GM21576 (cell line): ENCODE measurements at regions not wholly inside any gene's neighbourhood (a gene's known extent, or its start where the extent isn't known, plus 50 kb on each side); places are given as distances from the start of the nearest gene placed in this dataset.
"Not testable (repeated sequence)": the region's sequence is repeated elsewhere in the genome, so short reads cannot be mapped to it uniquely, and the experiment has no call there.

Experiments used
- ATAC-seq: cut with Tn5 transposase; IDR thresholded peaks from one replicate; pipeline ENCODE4 v1.9.1; 2021; ENCODE audit warnings: mild to moderate bottlenecking, moderate library complexity; ENCODE audit not compliant: unreplicated experiment

DNA sequence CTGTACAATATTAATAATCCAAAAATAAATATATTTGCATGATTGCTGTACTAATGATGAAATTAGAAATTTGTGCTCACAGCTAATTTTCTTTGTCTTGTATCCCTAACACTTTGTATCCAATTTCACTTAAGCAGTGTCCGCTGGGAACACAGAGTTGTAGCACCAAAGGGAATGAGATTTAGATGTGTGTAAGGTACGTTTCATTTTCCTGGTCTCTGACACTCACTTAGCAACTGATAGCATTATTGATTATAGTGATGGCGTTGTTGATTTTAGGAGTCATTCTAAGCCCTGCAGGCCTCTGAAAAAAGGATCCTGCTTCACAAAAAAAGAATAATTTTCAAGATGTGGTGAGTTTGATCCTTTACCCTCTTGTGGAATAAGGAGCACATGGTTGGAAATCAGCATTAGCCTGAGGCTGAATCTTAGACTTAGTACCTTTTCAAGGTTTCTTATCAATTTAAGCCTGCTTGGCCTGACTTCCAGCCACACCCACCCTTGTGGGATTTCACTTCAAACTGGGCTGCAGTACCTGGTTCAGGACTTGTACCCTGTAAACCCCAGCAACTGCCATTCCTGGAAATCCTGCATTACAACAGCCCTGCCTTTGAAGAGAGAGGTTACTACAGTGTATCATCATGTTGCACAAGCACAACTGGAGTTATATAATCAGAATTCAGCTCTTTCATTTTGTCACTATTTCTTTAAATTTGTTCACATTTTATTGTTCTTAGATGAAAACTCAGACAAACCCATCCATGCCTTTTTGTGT, 116.2 kb downstream of the RND3 start:
- ATAC-seq, result no peak

DNA sequence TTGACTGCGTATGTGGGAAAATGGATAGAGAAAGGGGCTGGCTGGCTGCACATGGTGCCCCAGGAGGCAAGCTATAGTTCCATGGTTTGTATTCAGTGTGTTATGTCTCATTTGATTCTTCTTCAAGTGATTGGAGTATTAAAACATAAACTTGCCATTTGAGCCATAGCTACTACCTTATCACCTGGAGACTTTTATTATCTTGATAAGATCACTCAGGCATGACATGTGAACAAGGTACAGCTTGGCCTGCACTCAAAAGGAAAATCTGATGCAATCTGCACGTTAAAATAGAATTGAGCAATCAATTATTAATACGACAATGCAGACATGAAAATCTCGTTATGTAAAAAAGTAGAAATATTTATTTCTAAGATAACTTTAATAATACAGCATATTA, 116.9 kb downstream of the RND3 start:
- no peak for ATAC-seq

DNA sequence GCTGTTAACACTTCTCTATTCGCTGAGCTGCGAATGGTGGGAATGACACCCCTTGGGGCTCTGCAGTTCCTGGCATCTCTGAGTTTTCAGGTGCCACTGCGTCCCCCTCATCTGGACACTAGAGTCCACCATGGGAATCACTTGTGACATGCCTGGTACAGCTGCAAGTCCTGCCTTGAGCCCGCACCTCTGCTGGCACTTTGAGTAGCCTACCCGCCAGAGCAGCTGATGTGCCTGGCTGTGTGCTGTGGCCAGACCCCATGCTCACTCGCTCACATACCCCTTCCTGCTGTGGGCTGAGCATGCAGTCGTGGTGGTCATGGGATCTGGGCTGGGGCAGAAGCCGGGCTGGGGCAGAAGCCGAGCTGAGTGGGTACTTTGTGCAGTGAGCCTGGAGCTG, 117.6 kb downstream of the RND3 start:
- no peak for ATAC-seq

DNA sequence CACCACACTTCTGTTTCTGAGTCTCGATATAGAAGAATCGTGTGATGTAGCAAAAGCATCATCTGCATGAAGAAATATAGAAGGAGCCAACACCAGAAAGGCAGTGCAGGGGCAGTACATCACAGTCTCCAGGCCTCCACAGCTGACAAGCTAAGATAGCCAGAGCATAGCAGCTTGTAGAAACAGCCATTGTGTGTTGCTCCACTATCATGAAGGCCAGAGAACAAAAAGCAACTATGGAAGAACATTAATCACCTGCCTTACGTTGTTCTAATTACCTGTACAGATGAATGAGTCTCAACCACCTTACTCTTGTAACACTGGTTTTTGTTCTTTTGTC, 129.0 kb downstream of the RND3 start:
- ATAC-seq, result no peak

DNA sequence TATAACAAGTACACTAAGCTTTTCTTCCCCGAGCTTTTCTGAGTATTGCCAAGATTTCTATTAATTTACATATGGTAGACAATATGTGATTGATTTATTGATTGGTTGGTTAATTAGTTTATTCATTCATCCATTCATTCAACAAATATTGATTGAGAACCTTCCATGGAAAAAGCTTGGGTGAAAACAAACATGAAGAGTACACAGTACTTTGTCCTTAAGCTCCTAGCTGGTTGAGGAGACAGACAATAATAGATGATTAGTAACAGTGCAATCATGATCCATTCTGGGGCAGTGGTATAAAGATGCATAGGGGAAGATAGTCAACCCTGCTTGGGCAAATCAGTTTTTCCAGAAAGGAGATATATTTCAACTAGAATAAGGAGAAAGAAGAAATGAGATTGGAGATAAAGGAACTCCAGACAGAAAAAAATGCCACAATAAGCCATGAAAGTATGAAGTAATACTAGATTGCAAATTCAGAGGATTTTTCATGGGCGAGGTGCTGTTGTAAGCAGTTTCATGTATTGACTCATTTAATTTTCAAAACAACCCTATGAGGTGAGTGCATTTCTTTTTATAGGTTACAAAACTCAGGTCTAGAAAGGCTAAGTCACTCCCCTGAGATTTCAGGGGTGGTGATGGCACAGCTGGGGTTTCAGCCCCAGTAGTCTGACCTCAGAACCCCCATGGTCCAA, 129.5 kb downstream of the RND3 start:
- ATAC-seq, result peak; percentile 66

DNA sequence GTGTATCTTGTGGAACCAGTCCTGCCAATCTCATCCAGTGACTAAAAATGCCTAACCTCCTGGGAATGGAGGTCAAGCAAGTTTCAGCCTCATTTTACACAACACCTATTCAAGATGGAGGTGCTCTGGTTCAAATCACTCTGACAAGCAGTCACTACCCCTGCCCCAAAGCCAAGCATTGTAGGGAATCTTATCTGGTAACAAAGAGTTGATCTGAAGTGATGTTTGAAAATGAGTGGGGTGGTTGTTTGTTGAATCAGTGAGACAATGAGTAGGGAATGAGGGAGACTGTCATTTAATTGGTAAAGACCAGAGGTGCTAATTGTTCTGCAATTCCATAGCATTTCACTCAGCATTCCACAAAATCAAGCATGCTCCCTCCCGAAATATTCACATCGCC, 132.0 kb downstream of the RND3 start:
- no peak for ATAC-seq

DNA sequence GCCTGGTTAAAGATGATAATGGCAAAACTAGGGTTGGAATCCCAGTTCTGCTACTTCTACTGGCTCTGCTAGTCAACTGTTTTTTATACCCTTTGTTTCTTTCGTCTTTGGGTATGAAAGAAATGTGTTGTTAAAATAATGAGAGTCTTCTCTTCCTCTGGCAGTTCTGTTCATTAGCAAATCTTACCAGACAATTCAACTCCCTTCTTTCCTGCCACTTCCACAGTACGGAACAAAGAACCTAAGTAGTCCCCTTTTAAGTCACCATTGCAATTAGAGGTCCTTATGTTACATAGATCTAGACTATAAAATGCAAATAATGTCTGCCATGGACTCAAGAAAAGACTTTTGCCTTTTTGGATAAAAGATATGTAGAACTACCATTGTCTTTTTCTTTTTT, 134.1 kb downstream of the RND3 start:
- no peak for ATAC-seq

DNA sequence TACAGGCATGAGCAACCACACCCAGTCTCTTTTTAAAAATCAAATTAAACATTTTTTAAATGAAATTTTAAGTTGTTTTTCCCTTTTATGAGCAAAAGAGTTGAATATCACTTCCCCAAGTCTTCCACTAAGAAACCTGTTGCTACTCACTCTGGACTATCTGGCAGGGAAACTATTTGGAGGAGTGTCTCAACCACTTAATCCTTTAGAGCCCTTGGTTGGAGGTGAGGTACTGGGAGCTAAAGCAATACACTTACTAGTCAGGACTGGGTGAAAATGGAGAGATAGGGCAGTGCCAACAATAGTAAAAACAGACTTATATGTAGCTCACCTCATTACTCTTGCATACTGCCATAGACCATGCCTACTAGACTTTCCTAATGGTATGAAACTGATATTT, 135.5 kb downstream of the RND3 start:
- no peak for ATAC-seq

DNA sequence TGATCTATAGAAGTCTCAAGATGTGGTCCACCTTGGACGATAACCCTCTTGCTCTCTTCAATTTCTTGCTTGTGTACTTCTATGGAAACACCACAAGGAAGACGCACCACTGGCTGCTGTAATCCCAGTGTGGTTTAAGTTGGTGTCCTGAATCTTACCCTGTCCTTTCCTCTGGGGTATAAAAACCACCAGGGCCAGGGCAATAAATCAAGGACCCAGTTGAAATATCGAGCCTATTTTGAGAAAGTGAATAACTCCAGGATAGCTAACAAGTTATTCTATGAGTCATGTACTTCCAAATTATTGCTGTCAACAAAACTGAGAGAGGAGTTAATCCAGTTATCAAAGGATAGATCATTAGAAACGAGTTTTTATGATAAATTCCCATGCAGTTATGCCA, 137.0 kb downstream of the RND3 start:
- no peak for ATAC-seq

DNA sequence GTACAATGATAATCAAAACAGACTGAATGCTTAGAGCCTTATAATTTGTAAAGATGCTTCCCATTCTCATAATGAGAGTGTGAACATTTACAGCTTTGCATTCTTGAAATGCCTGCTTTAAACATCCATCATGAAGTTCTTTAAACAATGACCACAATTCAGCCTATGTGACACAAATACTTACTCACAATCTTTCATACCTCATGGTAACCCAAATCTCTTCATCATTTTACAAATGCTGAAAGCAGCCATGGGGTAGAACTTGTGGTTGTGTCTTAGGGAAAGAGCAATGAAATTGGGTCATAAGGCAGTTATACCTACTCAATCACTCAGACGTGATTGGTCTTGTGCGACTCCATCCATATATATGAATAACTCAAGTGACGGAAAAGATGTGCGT, 140.7 kb downstream of the RND3 start:
- ATAC-seq, result no peak

DNA sequence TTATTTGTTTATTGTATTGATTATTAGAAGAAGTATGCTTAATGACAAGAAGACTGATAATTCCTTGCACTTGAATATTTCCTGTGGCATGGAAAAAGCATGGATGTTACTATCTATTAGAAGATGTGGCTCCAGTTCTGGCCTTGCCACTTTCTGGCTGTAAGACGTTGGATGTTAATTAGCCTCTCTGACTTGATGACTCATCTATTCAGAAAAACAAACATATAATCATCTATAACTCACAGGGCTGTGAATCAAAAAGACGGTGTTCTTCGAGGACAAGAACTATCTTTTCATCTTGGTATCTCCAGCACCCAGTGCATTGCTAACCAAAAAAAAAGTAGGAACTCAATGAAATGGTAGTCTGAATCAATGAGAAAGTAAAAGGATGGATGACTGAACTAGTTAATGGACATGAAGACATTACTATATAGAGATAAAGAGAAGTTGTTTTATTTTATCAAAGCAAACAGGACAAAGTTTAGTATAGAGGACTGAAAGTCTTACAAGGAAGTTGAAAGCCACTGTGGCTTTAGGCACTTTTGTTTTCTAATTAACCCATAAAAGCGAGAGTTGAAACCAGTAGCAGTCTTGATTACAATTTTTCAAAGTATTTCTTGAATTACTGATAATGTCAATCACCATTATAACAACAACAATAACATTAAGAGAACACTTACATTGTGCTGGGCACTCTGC, 145.3 kb downstream of the RND3 start:
- no peak for ATAC-seq

DNA sequence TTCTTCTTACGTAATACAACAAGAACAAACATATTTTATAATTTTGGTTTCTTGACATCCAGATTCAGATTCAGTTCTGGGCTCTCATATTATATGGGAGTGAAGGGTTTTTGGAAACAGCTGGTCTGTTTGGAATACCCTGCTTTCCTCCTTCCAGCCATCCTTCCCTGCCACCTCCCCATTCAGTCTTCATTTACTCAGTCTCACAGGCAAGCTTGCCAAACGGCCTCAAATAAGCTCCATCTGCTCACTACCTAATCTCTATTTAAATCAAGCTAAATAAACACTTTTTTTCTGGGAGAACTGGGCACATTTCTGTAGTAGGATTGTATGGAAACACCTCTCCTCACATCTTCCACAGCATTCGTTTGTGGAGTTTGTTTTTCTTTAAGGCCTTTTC, 147.5 kb downstream of the RND3 start:
- no peak for ATAC-seq

DNA sequence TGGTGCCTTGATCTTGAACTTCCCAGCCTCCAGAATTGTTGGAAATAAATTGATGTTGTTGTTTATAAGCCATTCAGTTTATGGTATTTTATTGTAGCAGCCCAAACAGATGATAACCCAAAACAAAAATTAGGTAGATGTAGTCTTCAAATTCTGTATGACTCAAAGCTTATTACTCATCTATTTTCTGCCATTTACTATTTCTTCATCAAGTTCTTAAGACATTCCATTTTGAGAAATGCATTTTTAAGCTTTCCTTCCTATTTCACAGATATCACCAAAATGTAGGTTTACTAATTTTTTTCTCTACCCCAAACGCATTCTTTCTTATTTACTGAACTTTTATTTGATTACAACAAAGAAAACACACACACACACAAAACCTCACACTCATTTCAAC, 148.2 kb downstream of the RND3 start:
- no peak for ATAC-seq

DNA sequence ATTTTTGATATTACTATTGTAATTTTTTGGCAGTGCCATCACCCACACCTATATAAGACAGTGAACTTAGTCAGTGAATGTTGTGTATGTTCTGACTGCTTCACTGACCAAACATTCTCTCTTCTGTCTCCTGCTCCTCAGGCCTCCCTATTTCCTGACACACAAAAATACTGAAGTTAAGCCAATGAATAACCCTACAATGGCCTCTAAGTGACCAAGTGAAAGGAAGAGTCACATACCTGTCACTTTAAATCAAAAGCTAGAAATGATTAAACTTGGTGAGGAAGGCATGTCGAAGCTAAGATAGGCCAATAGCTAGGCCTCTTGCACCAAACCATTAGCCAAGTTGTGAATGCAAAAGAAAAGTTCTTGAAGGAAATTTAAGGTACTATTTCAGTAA, 151.9 kb downstream of the RND3 start:
- ATAC-seq, result no peak

DNA sequence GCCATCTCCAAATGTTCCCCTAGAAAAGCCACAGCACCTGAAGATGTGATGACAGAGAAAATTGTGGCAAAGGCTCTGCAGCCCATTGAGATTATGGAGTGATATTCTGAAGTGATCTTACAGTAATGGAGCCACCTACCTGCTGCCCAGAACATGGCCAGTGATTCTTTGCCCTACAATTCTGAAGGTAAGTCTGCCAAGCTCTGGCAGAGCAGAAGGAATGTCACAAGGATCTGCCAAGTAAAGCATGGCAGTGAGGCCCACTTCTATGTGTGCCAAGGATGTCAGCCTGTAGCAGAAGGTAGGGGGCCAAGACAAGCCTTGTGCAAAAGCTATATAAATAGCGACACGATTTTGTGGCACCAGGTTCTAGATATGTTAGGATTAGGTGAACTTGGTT, 155.1 kb downstream of the RND3 start:
- ATAC-seq, result no peak

DNA sequence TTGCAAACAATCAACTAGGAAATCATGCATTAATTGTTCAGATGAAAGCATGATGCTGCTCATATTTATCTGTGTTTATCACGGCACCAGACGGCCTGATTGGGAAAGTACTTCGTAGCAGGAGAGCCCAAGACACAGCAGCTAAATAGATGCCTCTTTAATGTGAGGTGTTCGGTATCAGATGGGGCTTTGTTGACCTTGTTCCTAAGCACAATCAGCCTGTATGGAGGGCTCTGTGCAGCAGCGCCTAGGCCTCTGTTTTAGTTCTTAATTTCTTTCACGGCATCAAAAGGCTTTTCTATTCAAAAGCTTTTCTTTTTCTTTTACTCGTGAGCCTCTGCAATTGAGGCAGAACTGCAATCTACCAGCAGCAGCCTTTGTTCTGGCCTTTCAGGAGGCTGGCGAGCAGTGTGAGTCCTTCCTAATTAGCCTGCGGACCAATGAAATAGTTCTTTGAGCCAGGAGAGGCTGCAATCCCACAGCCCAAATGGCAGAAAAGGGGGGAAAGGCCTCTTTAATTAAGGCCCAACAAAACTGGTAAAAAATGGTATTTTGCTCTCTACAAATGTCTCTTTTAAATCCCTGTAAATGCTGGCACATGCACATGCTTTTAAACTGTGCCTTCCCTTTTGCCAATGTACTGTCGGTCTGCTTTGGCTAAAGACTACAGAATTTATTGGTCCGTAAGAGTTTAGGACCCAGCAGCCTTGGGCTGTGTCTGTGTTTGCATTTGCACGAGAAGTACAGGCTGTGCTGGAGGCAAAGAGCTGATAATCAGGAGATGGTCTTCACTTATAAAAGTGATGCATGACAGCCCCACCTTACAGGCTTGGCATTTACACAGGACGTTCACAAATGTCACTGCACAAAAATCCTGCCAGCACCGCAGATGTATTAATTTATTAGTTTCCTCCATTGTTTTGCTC, 159.6 kb downstream of the RND3 start:
- ATAC-seq, result no peak

DNA sequence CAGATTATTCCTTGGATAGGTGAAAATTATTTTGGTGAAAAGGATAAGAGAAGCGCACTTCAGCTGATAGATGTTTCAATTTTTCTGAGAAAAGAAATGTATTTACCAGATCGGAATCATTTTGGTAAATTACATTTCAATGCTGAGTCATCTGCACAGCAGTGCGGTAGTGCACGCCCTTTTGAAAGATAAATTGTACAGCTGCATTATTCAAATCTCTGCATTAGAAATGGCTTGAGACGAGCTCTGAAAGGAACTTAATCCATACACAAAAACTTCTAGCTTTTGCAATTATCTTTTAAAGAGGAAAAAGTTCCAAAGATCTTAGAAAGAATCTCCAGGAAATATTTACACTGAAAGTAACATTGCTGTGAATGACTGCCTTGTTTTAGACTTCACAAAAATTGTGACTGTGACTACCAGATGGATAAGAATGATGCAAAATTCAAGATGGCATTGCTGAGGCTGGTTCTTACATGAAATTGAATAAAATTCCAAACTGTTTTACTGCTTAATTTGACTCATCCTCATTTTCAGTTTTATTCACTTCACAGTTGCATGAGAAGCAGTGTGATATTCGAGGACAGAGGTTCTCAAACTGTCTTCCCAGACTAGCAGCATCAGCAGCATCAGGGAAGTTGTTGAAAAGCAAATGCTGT, 161.7 kb downstream of the RND3 start:
- no peak for ATAC-seq

DNA sequence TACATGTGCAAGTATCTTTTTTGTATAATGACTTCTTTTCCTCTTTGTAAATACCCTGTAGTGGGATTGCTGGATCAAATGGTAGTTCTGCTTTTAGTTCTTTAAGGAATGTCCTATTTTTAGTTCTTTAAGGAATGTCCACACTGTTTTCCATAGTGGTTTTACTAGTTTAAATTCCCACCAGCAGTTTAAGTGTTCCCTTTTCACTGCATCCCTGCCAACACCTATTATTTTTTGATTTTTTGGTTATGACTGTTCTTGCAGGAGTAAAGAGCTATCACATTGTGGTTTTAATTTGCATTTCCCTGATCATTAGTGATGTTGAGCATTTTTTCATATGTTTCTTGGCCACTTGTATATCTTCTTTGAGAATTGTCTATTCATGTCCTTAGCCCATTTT, 164.4 kb downstream of the RND3 start:
- not testable (repeated sequence) for ATAC-seq

DNA sequence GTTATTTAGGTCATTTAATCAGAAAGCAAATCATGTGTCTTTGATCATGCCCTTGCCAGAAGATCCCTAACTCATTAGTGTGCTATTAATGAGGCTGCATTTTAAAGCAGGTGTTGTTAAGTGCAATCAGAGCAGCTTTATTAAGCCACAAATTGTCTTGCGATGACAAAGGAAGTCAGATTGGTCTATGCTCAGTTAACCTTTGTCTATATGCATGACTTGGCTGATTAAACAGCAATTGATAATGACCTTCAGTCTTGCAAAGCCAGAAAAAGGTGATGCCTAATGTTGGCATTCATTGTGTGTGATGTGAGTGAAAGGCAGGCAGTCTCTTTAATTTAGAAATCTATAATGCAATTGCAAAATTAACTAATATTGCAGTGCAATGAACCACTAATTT, 166.9 kb downstream of the RND3 start:
- no peak for ATAC-seq

DNA sequence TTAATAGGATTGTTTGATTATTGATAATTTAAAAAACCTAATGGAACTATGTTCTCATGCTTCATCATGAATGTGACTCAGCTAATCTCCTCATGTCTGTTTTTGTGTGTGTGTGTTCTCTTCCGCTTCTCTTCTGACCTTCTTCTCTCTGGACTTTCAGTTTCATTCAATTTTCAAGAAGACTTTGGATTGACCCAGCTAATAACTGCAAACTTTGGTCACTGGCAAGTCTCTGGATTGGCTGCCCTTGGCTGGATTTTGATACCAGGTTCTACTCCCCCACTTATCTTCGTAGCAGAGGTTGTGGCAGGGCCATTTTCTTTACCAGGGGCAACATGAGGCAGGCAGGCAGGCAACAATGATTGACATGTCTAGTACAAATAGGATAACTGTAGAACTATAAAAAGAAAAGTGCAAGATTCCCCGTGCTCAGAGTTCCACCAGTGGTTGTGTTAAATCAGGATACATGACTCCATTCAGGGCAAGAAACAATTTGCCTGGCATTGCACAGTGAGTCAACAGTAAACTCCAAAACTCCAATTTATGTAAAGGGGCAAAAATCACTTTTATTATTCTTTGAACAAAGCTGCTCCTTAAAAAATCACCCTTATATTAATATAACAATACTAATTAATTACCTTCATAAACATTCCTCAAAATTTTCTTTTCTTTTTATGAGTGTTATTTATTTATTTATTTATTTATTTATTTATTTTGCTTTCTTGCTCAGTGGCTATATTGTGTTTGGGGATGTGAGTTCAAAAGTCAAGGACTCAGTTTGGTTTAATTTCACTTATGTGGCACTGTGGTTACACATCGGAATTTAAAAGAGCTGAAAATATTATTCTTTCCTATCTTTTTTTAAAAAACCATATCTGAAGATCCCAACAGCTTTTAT, 167.6 kb downstream of the RND3 start:
- no peak for ATAC-seq
